ENCODE measurements at regions not wholly inside any gene's neighbourhood (a gene's known extent, or its start where the extent isn't known, plus 50 kb on each side); places are given as distances from the start of the nearest gene placed in this dataset.
"Not testable (repeated sequence)": the region's sequence is repeated elsewhere in the genome, so short reads cannot be mapped to it uniquely, and the experiment has no call there.

DNA sequence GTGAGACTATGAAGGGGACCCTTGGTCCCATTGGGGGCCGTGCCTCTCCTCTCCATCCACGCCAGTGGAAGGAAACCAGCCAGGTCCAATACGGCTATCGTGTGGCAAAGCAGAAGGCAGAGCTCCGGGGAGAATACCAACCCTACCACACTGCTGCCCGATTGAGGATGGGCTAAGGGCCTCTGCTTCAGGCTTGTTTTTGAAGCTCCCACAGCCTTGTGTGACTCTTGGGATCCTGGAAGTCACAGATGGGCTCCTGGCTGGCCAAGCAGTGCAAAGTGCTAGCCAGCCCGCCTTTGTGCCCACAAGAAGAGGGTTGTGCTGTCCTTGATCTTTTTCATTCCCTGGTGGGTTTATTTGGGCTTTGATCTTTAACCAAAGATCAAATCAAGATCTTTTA is 70.6 kb upstream of the ID2 start:
- no peak for DNase-seq

GRCh38 chr2:8611700-8612099 is 70.2 kb upstream of the ID2 start:
- no peak for DNase-seq

DNA sequence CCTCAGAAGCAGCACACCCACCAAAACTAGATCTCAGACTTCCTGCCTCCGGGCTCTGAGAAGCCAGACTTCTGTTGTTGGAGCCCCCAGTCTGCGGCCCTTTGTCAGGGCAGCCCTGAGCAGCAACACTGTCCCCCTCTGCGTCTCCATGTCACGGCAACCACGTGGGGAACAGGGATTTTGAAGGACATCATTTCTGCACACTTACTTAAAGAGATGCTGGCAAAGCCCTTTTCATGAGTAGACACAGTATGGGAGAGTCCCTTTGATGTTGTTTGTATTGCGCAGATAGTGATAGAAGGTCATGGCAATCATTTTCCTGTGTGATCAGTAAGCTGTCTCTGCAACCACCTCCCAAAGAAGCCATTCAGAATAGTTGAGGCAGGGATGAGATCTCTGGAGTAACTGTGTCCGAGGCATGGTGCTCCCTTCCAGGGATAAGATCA is 69.1 kb upstream of the ID2 start:
- no peak for DNase-seq

GRCh38 chr2:8613207-8613999 is 68.5 kb upstream of the ID2 start:
- DNase-seq: not testable (repeated sequence)

GRCh38 chr2:8614646-8615045 is 67.2 kb upstream of the ID2 start:
- DNase-seq: no peak

DNA sequence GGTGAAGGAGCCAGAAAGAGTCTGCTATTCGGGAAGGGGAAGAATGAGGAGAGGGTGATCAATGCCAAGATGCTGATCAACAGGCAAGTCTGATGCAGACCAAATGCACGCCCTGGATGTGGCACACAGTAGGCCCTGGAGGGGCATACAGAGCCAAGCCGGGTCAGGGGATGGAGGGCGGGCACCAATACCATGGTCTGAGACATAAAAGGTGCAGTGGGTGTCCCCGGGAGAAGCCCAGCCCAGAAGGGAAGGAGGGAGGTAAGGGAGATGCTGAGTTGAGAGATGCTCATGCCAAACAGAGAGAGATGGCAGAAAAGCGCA is 66.6 kb upstream of the ID2 start:
- DNase-seq: no peak

DNA sequence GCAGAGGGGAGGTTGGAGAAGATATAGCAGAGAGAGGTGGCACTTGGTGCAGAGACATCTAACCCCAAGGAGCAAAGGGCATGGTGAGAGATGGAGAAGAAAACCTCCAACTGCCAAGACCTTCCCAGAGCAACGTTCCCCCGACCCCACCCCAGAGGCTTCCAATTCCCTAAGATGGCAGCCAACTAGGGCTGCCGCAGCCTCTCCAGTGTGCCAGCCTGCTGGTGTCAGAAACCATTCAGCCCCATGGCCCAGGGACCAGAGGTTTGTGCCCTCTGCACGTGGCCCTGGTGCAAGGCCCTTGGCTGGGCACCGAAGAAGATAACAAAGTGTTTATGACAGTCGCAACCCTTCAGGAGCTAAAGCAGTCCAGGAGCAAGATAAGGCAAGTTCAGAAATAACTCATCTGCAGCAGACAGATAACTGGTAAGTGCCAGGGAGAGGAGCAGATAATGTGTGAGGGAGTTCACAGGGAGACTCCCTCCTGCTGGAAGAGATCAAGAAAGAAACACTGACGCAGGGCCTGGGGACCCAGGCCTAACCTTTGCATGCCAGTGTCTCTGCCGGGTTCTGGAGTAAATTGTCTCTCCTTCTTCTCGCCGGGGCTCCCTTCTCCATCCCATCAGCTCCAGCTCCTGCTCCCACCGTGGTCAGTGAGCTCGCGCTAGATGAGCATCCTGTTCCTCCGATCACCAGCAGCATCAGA is 66.1 kb upstream of the ID2 start:
- no peak for DNase-seq

DNA sequence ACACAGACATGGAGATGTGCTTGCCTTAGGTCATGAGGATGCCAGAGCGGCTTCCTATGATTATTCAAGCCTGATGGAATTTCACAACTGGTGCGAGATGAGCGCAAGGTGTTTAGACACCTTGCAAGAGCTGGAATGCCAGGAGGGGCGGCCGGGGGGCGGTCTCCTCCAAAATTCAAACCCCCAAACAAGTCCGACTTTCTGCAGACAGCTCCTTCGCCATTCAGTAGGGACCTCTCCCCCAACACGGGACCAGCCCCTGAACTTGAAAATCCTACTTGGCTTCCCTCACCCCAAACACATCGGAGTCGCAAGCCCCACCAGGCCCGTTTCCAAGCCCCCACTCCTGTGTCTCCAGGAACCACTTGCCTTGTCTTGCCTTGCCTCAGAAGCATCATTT is 64.8 kb upstream of the ID2 start:
- DNase-seq: no peak

DNA sequence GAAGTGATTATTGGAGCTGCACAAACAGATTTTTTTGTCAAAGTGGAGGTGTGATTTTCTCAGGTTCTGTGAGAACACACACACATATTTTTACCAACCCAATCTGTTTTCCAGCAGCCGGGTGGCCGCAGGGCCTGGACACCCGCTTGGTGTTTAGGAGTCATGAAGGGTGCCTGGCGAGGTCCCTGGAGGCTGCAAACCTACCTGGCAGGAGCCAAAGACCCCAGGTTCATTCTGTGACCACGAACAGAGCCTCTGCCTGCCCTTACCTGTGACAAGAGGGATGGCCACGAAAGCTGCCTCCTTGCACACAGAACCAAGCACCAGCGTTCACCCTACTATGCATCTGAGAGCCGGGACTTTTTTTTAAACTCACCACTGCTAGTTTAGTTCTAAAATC is 64.3 kb upstream of the ID2 start:
- DNase-seq: no peak

DNA sequence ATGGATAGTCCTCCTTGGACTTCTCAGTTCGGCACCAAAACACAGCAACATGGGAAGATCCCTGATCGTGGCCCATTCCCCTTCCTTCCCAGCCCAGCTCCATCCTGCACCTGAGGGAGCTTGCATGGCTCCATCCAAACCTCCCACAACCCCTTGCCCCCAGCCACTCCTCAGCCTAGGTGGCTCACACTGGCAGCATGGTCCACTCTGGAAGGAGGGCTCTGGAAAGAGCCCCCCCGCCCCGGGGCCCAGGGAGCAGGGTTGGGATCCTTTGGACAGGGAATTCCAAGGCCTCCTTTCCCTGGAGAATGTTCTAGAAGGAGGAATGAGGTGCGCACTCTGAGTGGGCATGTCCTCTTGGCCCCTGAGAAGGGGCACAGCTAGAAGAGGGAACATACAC is 62.8 kb upstream of the ID2 start:
- DNase-seq: no peak

- DNase-seq: no peak
These were observed 61.1 kb upstream of the ID2 start for GRCh38 chr2:8620611-8621382.

DNA sequence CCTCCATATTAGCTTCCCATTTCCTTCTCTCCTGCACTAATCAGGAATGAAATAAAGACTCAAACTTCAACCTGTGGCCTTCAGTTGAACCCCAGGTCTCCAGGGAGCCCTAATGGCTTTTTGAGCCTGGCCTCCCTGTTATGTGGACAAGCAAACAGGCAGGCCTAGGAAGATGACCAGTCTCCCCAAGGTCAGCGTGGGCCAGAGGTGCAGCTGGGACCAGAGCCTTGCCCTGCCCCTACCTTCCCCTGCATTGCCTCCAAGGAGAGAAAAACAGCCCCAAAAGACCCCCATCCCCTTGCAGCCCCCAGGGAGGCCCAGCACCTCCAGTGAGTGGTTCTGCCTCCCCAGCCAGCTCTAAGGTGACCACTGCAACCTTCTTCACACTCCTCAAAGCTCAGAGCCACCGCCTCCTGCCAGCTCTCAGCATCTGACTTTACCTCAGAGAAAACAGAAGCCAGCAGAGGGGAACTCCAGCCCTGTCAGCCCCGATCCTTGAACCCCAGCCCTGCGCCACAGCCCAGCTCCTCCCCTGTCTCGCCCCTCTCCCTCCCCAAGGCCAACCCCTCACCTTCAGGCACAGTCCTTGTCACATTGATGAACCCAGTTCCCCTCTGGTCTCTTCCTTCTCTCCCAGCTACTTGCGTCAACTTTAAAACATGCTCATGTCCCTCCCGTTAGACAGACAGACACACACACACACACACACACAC is 59.5 kb upstream of the ID2 start:
- DNase-seq: no peak

GRCh38 chr2:8622924-8623465 is 58.9 kb upstream of the ID2 start:
- DNase-seq: no peak

DNA sequence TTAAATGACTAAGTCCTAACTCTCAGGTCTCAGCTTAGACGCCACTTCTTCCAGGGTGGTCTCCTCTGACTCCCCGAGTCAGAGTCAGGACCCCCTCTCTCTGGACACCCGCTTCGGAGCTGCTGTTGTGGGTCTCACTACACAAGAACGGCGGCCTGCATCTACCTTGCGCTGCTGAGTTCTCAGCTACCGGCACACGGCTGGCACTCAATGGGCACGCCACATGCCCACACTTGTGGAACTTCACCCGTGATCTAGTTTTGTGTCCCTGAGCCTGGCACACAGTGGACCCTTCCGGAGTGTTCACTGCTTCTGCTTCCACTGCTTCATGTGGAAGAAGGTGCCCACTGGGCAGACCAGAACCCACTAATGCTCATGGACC is 58.3 kb upstream of the ID2 start:
- no peak for DNase-seq

DNA sequence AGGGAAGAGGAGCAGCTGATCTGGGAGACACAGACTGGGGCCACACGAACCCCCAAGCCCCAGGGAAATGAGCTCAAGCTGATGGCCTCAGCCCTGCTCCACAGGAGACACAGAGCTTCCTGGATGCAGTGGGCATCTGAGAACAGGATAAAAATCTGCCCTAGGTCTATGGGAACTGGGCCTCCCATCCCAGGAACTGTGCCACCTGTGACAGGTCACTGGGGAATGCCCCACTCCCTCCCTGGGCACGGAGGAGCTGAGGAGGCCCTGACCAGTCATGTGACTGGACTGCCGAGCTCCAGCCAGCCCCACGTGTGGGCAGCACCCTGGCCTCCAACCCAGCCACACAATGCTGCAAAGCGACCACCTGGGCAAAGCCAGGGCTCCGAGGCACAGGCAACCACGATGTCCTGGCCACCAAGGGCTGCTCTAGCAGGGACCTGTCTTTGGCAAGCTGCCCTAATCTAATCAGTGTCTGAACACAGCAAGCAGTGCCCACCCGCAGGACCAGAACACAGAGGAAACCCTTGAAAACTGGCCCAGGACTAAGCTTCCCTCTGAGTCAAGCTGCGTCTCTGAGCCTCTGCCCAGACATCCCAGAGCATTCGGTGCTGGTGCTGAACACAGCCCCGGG is 57.8 kb upstream of the ID2 start:
- no peak for DNase-seq

DNA sequence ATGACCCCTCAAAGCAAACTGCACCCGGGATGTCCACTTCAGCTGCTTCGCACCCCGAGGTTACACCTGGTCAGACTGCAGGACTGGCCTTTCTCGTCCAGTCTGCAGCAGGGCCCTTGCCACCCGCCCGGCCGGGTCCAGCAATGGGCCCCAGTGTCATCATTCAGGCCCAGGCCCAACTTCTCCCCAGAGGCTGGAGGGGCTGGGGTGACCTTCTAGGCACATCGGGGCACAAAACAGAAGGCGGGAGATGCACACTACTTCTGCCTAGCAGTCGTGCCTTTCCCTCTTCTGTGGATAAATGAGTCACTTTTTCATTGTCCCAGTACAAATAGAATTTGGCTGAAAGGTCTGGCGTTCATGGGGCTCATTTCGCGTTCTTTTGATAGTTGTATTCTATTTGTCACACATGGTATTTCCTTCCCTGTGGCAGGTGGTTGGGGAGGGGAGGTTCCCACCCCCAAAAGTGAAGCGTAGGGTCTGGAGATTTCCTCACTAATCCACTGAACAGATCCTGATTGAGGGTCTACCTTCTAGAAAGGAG is 56.9 kb upstream of the ID2 start:
- no peak for DNase-seq

GRCh38 chr2:8625399-8626300 is 56.2 kb upstream of the ID2 start:
- DNase-seq: no peak

DNA sequence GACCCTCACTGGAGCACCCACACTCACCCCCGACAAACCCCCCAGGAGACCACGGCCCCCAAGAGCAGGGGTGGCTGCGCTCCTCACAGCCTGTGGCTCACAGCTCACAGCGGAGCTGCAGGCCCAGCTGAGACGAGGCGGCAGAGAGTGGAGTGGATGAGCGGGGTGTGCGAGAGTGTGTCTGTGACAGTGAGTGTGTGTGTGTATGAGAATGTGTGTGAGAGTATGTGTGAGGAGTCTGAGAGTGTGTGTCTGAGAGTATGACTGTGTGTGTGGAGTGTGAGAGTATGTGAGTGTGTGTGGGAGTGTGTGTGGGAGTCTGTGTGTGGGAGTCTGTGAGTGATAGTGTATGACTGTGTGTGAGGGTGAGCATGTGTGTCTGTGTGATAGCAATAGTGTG is 55.3 kb upstream of the ID2 start:
- DNase-seq: no peak

GRCh38 chr2:8627019-8627691 is 54.7 kb upstream of the ID2 start:
- DNase-seq: no peak

GRCh38 chr2:8627692-8628085 is 54.2 kb upstream of the ID2 start:
- DNase-seq: no peak

Data from CD4-positive, alpha-beta T cell treated with Interleukin-10 for 1 hour (primary cell).